Osteoblast (primary cell): ENCODE measurements at regions not wholly inside any gene's neighbourhood (a gene's known extent, or its start where the extent isn't known, plus 50 kb on each side); places are given as distances from the start of the nearest gene placed in this dataset.
A peak's percentile ranks its signal among the peaks of the same experiment; 100 is the strongest.

Source experiments
- DNase-seq: peaks from one replicate; pipeline ENCODE4 v3.0.0; 2011; ENCODE audit warnings: low spot score, mixed read lengths; ENCODE audit not compliant: insufficient read length; ENCODE audit errors: missing footprints
- H2AFZ ChIP-seq: 2 replicates; pipeline ENCODE4 v1.6.0; 2011; ENCODE audit warnings: mild to moderate bottlenecking, low read length
- H3K27ac ChIP-seq: 2 replicates; pipeline ENCODE4 v1.5.1; 2011; ENCODE audit warnings: mild to moderate bottlenecking, low read depth, low read length, moderate library complexity
- H3K27me3 ChIP-seq: 2 replicates; pipeline ENCODE4 v1.6.0; 2012; ENCODE audit warnings: mild to moderate bottlenecking, control low read depth, inconsistent platforms, low read length, moderate library complexity; ENCODE audit not compliant: insufficient read depth
- H3K36me3 ChIP-seq: 2 replicates; pipeline ENCODE4 v1.5.1; 2011; ENCODE audit warnings: mild to moderate bottlenecking, low read length, control low read depth, moderate library complexity; ENCODE audit not compliant: insufficient read depth
- H3K4me1 ChIP-seq: 2 replicates; pipeline ENCODE4 v1.5.1; 2011; ENCODE audit warnings: mild to moderate bottlenecking, low read length, control low read depth, moderate library complexity; ENCODE audit not compliant: insufficient read depth
- H3K4me2 ChIP-seq: 2 replicates; pipeline ENCODE4 v1.6.0; 2011; ENCODE audit warnings: mild to moderate bottlenecking, low read length; ENCODE audit not compliant: insufficient read depth
- H3K4me3 ChIP-seq: fragments of 200-600 bp; sonication (generic); 3 replicates; pipeline ENCODE4 v1.5.1; 2012; ENCODE audit warnings: mild to moderate bottlenecking, low read length, inconsistent platforms; ENCODE audit not compliant: insufficient read depth
- H3K79me2 ChIP-seq: 2 replicates; pipeline ENCODE4 v1.6.0; 2012; ENCODE audit warnings: mild to moderate bottlenecking, low read length, control low read depth, inconsistent platforms; ENCODE audit not compliant: insufficient read depth
- H3K9me3 ChIP-seq: 2 replicates; pipeline ENCODE4 v1.5.1; 2011; ENCODE audit warnings: low read depth, low read length, control low read depth
- H4K20me1 ChIP-seq: 2 replicates; pipeline ENCODE4 v1.6.0; 2012; ENCODE audit warnings: mild to moderate bottlenecking, low read length, control low read depth; ENCODE audit not compliant: insufficient read depth
- TF ChIP-seq, protein P1 (sequence below): IDR thresholded peaks from 2 replicates; pipeline ENCODE4 v1.5.1; 2011; ENCODE audit warnings: mild to moderate bottlenecking, low read depth, low read length, moderate library complexity; ENCODE audit errors: extremely low read depth

DNA sequence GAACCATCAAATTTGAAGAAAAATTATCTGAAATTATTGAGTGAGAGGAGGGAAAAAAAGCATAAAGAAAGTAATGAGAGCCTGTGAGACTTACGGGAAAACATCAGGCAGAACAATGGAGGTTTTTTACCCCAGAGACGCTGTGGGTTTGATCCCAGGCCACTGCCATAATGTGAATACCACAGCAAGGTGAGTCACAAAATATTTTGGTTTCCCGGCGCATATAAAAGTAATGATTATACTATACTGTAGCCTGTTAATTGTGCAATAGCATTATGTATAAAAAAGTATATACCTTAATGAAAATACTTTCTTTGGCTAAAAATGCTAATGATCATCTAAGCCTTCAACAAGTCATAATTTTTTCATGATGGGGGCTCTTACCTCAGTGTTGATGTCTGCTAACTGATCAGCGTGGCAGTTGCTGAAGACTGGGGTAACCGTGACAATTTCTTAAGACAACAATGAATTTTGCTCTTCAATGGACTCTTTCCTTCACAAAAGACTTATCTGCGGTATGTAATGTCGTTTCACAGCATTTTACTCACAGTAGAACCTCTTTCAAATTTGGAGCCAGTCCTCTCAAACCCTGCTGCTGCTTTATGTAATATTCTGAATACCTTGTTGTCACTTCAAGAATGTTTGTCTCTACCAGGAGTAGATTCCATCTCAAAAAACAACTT lies 97.0 kb upstream of the FAM20C start:
- H3K4me3 ChIP-seq, result no peak overlapping the region
- H3K79me2 ChIP-seq, result no peaks in the 10 kb centered on the region
- no peaks in the 10 kb centered on the region for H3K36me3 ChIP-seq
- H3K9me3 ChIP-seq, result no peaks in the 10 kb centered on the region
- DNase-seq, result peak; percentile 88
- peak overlapping the region; percentile 42 for H3K4me2 ChIP-seq
- peaks cover 30% of the 10 kb centered on the region for H3K4me1 ChIP-seq
- H4K20me1 ChIP-seq, result no peaks in the 10 kb centered on the region
- TF ChIP-seq, protein P1, sequence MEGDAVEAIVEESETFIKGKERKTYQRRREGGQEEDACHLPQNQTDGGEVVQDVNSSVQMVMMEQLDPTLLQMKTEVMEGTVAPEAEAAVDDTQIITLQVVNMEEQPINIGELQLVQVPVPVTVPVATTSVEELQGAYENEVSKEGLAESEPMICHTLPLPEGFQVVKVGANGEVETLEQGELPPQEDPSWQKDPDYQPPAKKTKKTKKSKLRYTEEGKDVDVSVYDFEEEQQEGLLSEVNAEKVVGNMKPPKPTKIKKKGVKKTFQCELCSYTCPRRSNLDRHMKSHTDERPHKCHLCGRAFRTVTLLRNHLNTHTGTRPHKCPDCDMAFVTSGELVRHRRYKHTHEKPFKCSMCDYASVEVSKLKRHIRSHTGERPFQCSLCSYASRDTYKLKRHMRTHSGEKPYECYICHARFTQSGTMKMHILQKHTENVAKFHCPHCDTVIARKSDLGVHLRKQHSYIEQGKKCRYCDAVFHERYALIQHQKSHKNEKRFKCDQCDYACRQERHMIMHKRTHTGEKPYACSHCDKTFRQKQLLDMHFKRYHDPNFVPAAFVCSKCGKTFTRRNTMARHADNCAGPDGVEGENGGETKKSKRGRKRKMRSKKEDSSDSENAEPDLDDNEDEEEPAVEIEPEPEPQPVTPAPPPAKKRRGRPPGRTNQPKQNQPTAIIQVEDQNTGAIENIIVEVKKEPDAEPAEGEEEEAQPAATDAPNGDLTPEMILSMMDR, result no peak
- H3K27ac ChIP-seq, result peak overlapping the region; percentile 32
- no peaks in the 10 kb centered on the region for H3K27me3 ChIP-seq
- no peak overlapping the region for H2AFZ ChIP-seq

DNA sequence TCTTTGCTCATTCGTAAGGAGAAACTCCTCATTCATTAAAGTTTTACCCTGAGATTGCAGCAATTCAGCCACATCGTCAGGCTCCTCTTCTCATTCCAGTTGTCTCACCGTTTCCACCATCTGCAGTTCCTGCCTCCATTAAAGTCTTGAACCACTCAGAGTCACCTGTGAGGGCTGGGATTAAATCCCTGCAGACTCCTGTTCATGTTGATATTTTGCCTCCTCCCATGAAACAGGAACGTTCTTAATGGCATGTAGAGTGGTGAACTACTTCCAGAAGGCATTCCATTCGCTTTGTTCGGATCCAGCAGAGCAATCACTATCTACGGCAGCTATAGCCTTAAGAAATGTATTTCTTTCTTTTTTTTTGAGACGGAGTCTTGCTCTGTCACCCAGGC lies 96.5 kb upstream of the FAM20C start:
- H3K4me1 ChIP-seq, result peaks cover 30% of the 10 kb centered on the region
- TF ChIP-seq, protein P1, result no peak
- no peak overlapping the region for H2AFZ ChIP-seq
- H4K20me1 ChIP-seq, result no peaks in the 10 kb centered on the region
- no peaks in the 10 kb centered on the region for H3K27me3 ChIP-seq
- no peak for DNase-seq
- no peaks in the 10 kb centered on the region for H3K9me3 ChIP-seq
- no peaks in the 10 kb centered on the region for H3K36me3 ChIP-seq
- no peaks in the 10 kb centered on the region for H3K79me2 ChIP-seq
- peak overlapping the region; percentile 32 for H3K27ac ChIP-seq
- H3K4me3 ChIP-seq, result no peak overlapping the region
- H3K4me2 ChIP-seq, result peak overlapping the region; percentile 42

DNA sequence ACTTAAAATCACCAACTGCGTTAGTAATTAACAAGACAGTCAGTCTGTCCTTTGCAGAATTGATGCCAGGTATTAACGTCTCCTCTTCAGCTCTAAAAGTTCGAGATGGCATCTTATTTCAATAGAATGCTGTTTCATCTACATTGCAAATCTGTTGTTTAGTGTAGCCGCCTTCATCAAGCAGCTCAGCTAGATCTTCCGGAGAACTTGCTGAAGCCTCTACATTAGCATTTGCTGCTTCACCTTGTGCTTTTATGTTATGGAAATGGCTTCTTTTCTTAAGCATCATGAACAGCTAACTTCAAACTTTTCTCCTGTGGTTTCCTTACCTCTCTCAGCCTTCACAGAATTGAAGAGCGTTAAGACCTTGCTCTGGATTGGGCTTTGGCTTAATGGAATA lies 95.5 kb upstream of the FAM20C start:
- Histone ChIP-seq H3K4me3 (no peak overlapping the region), H3K4me1 (peaks cover 35% of the 10 kb centered on the region)
- TF ChIP-seq, protein P1, result no peak

DNA sequence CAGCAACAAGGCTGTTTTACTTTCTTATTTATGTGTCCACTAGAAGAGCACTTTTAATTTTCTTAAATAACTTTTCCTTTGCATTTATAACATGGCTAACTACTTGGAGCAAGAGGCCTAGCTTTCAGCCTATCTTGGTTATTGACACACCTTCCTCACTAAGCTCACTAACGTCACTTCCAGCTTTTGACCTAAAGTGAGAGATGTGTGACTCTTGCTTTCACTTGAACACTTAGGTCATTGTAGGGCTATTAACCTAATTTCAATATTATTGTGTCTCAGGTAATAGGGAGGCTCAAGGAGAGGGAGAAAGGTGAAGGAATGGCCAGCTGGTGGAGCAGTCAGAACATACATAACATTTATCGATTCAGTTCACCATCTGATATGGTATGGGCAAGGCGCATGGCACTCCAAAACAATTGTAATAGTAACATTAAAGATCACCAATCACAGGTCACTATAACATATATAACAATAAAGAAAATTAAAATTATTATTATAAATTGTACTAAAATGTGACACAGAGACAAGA lies 95.0 kb upstream of the FAM20C start:
- TF ChIP-seq, protein P1, result no peak
- Histone ChIP-seq H3K27me3 (no peaks in the 10 kb centered on the region), H3K9me3 (no peaks in the 10 kb centered on the region), H3K79me2 (no peaks in the 10 kb centered on the region), H3K4me3 (no peak overlapping the region), H4K20me1 (no peaks in the 10 kb centered on the region), H2AFZ (no peak overlapping the region), H3K4me1 (peaks cover 38% of the 10 kb centered on the region), H3K27ac (no peak overlapping the region), H3K4me2 (no peak overlapping the region), H3K36me3 (no peaks in the 10 kb centered on the region)
- no peak for DNase-seq

More for the DNA sequence above, 95.5 kb upstream of the FAM20C start:
- Histone ChIP-seq H3K27ac (no peak overlapping the region), H3K79me2 (no peaks in the 10 kb centered on the region), H3K9me3 (no peaks in the 10 kb centered on the region), H3K4me2 (no peak overlapping the region), H2AFZ (no peak overlapping the region), H3K27me3 (no peaks in the 10 kb centered on the region), H4K20me1 (no peaks in the 10 kb centered on the region), H3K36me3 (no peaks in the 10 kb centered on the region)
- DNase-seq, result no peak
